SK-N-MC (cell line): ENCODE measurements at regions not wholly inside any gene's neighbourhood (a gene's known extent, or its start where the extent isn't known, plus 50 kb on each side); places are given as distances from the start of the nearest gene placed in this dataset.

Source experiments
- EZH2 ChIP-seq: fragments of 200-600 bp; sonication (generic); IDR thresholded peaks from one replicate; pipeline ENCODE4 v1.6.1; 2017; ENCODE audit warnings: antibody characterized with exemption
- FOXP2 ChIP-seq: optimal IDR thresholded peaks from 2 replicates; pipeline ENCODE3; 2011; ENCODE audit warnings: mild to moderate bottlenecking, moderate library complexity; ENCODE audit not compliant: insufficient read depth; ENCODE audit errors: extremely low read length, control extremely low read depth
- POLR2AphosphoS5 ChIP-seq: IDR thresholded peaks from 2 replicates; pipeline ENCODE4 v1.6.1; 2012; ENCODE audit warnings: mild to moderate bottlenecking, low read depth, low read length, borderline replicate concordance

- TF ChIP-seq EZH2 (no peak), POLR2AphosphoS5 (no peak), FOXP2 (no peak)
Measured at GRCh38 chr2:35339211-35339610, 1016.4 kb upstream of the CRIM1 start.
